ENCODE measurements at regions not wholly inside any gene's neighbourhood (a gene's known extent, or its start where the extent isn't known, plus 50 kb on each side); places are given as distances from the start of the nearest gene placed in this dataset.

DNA sequence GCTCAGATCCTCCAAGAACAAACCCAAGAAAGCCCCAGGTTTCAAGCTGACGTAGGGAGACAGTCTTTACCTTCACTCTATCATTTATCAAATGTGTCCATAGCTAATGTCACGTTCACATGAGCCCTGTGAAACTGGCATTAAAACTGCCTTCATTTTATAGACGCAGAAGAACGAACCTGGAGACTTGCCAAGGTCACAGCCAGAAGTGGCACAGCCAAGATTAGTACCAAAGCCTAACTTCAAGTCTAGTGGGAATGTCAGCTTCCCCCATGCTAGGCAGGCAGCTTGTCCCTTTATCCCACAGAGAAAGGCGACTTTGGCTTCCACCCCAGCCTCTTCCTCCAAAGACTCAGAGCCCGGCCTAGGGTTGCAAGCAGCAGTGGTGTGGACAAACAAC lies 517.2 kb downstream of the SHQ1 start:
- peaks cover 31% of the 10 kb centered on the region; the same call in 1 of the 2 replicates for H3K27me3 ChIP-seq (ENCODE audit: insufficient read depth, low read length)

DNA sequence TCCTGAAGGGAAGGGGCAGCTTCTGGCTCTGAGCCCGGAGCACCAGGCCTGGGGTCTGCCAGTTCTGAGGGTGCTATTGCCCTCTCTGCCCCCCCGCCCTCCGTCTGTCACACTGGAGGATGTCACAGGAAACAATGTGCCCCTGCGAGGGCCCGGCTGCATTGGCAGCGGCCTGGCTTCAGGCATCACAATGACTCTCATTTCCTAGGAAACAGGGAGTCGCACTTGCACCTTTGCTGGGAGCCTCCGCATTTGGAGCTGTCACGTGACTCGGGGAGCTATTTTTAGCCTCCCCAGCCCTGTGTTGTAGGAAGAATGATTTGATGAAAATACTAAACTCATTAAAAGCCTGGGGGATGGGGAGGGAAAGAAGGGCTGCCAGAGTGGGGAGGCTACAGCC lies 518.9 kb downstream of the SHQ1 start:
- H3K27ac ChIP-seq (ENCODE audit: low read length): no peak overlapping the region
- peaks cover 26% of the 10 kb centered on the region; the same call in 1 of the 2 replicates for H3K27me3 ChIP-seq (ENCODE audit: insufficient read depth, low read length)
- H3K9ac ChIP-seq (ENCODE audit: low read depth, low read length): no peak overlapping the region
- H3K36me3 ChIP-seq (ENCODE audit: insufficient read depth, low read depth, low read length): no peaks in the 10 kb centered on the region
- no peaks in the 10 kb centered on the region for H3K9me3 ChIP-seq (ENCODE audit: insufficient read depth, low read depth, low read length)
- H3K4me3 ChIP-seq (ENCODE audit: low read length): no peak overlapping the region
- peaks cover 5% of the 10 kb centered on the region; the same call in 1 of the 2 replicates for H3K4me1 ChIP-seq (ENCODE audit: insufficient read depth, low read length)

More for the DNA sequence above, 517.2 kb downstream of the SHQ1 start:
- no peaks in the 10 kb centered on the region for H3K36me3 ChIP-seq (ENCODE audit: insufficient read depth, low read depth, low read length)
- H3K9me3 ChIP-seq (ENCODE audit: insufficient read depth, low read depth, low read length): no peaks in the 10 kb centered on the region
- no peak overlapping the region for H3K4me3 ChIP-seq (ENCODE audit: low read length)
- no peak overlapping the region for H3K9ac ChIP-seq (ENCODE audit: low read depth, low read length)
- H3K27ac ChIP-seq (ENCODE audit: low read length): no peak overlapping the region
- H3K4me1 ChIP-seq (ENCODE audit: insufficient read depth, low read length): peaks cover 14% of the 10 kb centered on the region

DNA sequence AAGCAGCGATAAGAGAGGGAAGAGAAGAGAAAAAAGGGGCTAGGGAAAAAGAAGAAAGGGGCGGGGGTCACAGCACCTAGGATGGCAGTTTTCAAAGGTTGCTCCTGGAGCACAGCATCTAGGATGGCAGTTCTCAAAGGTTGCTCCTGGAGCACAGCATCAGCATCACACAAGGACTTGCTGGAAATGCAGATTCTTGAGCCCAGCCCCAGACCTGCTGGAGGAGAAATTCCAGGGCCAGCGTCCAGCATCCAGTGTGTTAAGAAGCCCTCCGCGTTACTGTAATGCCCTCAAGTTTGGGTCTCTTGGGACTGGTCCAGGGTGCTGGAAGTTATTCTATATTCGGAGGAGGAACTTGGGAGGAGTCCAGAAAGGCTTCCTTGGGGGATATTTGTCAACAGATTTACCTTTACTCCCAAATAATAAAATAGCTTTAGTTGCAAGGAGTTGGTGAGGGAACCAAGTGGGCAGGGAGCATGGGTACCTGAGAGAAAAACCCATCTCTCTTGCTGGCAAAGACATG lies 519.4 kb downstream of the SHQ1 start:
- Histone ChIP-seq H3K9ac (ENCODE audit: low read depth, low read length) (no peak overlapping the region), H3K9me3 (ENCODE audit: insufficient read depth, low read depth, low read length) (no peaks in the 10 kb centered on the region), H3K4me1 (ENCODE audit: insufficient read depth, low read length) (peaks cover 5% of the 10 kb centered on the region; the same call in 1 of the 2 replicates), H3K27me3 (ENCODE audit: insufficient read depth, low read length) (peaks cover 21% of the 10 kb centered on the region; the same call in 1 of the 2 replicates), H3K27ac (ENCODE audit: low read length) (no peak overlapping the region), H3K36me3 (ENCODE audit: insufficient read depth, low read depth, low read length) (no peaks in the 10 kb centered on the region), H3K4me3 (ENCODE audit: low read length) (no peak overlapping the region)

DNA sequence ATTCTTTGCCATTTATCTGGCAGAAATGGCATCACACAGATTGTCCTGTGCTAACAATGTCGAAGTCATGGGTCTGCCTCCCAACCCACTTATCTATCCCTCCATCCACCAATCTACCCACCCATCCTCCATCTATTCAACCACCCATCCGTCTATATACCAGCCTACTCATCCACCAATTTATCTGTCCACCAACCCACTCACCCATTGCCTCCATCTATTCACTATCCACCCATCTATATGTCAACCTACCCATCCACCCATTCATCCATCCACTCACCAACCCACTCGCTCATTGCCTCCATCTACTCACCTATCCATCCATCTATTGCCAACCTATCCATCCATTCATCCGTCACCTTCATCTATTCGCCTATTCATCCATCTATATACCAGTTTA lies 521.2 kb downstream of the SHQ1 start:
- no peaks in the 10 kb centered on the region for H3K36me3 ChIP-seq (ENCODE audit: insufficient read depth, low read depth, low read length)
- peaks cover 16% of the 10 kb centered on the region; the same call in 1 of the 2 replicates for H3K27me3 ChIP-seq (ENCODE audit: insufficient read depth, low read length)
- H3K4me1 ChIP-seq (ENCODE audit: insufficient read depth, low read length): peaks cover 5% of the 10 kb centered on the region; the same call in 1 of the 2 replicates
- H3K27ac ChIP-seq (ENCODE audit: low read length): no peak overlapping the region
- H3K9ac ChIP-seq (ENCODE audit: low read depth, low read length): no peak overlapping the region
- no peaks in the 10 kb centered on the region for H3K9me3 ChIP-seq (ENCODE audit: insufficient read depth, low read depth, low read length)
- H3K4me3 ChIP-seq (ENCODE audit: low read length): no peak overlapping the region

DNA sequence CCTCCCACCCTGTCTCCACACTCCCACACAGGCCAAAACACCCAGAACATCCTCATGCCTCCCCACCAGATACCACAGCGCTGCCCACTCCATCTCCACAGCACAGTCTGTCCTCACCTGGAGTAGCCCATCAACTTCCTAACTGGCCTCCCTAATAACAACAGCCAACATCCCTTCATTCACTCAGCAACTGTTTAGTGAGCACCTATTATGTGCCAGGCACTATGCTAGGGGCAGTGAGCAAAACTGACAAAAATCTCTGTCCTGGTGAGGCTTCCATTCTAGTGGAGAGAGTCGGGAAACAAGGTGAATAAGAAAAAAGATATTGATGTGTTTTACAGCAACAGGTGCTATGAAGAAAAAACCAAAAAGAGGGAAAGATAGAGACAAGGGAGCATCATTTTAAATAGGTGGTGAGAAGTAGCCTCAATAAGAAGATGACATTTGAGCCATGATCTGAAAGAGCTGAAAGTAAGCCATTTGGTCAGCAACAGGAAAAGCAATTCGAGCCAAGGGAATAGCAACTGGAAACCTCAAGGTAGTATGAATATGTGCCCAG lies 523.9 kb downstream of the SHQ1 start:
- peaks cover 5% of the 10 kb centered on the region; the same call in 1 of the 2 replicates for H3K4me1 ChIP-seq (ENCODE audit: insufficient read depth, low read length)
- no peaks in the 10 kb centered on the region for H3K9me3 ChIP-seq (ENCODE audit: insufficient read depth, low read depth, low read length)
- H3K9ac ChIP-seq (ENCODE audit: low read depth, low read length): no peak overlapping the region
- no peak overlapping the region for H3K4me3 ChIP-seq (ENCODE audit: low read length)
- H3K27me3 ChIP-seq (ENCODE audit: insufficient read depth, low read length): 0 out of 2 replicates have a peak, but pooled peaks cover 5% of the 10 kb centered on the region
- no peaks in the 10 kb centered on the region for H3K36me3 ChIP-seq (ENCODE audit: insufficient read depth, low read depth, low read length)
- H3K27ac ChIP-seq (ENCODE audit: low read length): no peak overlapping the region

DNA sequence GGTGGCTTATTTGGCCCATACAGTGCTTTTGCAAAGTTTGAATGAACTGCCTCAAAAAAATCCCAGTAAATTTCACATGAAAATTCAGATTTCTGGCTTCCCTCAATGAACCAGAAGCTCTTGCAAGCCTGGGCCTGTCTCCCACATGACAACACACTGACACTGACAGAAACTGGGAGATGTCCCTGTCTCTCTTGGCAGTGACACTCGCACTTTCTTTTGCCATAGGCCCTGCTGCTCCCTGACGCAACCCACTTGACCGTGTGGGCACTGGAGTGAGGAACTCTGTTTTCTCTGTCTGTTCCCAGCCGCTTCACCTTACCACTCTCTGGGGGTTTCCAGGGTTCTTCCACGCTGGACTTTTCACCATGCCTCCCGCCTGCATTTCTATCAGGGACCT lies 524.5 kb downstream of the SHQ1 start:
- Histone ChIP-seq H3K4me1 (ENCODE audit: insufficient read depth, low read length) (no peaks in the 10 kb centered on the region; the same call in 1 of the 2 replicates), H3K9ac (ENCODE audit: low read depth, low read length) (no peak overlapping the region), H3K27ac (ENCODE audit: low read length) (no peak overlapping the region), H3K9me3 (ENCODE audit: insufficient read depth, low read depth, low read length) (no peaks in the 10 kb centered on the region), H3K36me3 (ENCODE audit: insufficient read depth, low read depth, low read length) (no peaks in the 10 kb centered on the region), H3K4me3 (ENCODE audit: low read length) (no peak overlapping the region), H3K27me3 (ENCODE audit: insufficient read depth, low read length) (0 out of 2 replicates have a peak, but pooled peaks cover 5% of the 10 kb centered on the region)

DNA sequence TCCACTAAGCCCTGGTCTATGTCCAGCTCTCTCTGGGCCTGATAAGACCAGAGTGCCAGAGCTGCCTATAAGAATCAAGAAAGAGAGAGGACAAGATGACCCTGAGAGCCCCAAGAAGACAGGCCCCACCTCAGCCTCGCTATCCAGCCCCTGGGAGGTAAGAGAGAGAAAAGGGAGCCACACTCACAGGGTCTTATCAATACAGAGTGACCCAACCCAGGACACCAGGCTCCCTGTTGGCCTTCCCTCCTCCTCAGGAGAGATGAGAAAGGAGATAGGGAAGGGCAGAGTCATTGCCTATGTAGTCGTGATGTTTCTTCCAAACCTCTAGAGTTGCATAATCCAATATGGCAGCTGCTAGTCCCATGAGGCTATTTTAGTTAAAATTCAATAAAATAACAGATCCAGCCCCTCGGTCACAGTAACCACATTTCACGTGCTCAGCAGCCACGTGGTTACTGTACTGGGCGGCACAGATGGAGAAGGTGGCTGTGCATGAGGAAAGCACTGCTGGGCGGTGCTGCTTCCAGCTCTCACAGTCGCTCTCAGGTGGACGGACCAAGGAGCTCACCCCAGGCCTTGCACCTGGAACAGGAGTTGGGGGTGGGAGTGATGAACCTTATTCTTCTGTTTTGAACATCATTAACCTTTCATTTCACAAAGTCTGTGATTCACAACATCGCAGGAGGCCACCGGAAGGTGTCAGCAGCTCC lies 525.8 kb downstream of the SHQ1 start:
- no peak overlapping the region for H3K27ac ChIP-seq (ENCODE audit: low read length)
- H3K36me3 ChIP-seq (ENCODE audit: insufficient read depth, low read depth, low read length): no peaks in the 10 kb centered on the region
- H3K9me3 ChIP-seq (ENCODE audit: insufficient read depth, low read depth, low read length): no peaks in the 10 kb centered on the region
- no peaks in the 10 kb centered on the region for H3K4me1 ChIP-seq (ENCODE audit: insufficient read depth, low read length)
- H3K27me3 ChIP-seq (ENCODE audit: insufficient read depth, low read length): no peaks in the 10 kb centered on the region
- no peak overlapping the region for H3K9ac ChIP-seq (ENCODE audit: low read depth, low read length)
- H3K4me3 ChIP-seq (ENCODE audit: low read length): no peak overlapping the region

DNA sequence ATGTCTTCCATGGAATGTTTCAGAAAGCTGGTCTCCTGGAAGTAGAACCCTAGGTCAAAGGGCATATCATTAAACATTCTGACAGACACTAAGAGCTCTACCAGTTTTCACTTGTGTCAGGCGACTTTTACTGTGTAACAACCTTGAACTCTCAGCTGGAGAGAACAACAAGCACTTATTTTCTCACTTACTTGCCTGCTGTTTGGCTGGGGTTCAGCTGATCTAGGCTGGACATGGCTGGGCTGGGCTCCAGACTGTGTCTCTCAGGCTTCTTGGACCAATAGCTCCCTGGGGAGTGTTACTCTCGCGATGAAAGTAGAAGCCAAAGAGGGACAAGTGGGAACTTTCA lies 527.3 kb downstream of the SHQ1 start:
- Histone ChIP-seq H3K4me3 (ENCODE audit: low read length) (no peak overlapping the region), H3K27me3 (ENCODE audit: insufficient read depth, low read length) (no peaks in the 10 kb centered on the region), H3K27ac (ENCODE audit: low read length) (no peak overlapping the region), H3K4me1 (ENCODE audit: insufficient read depth, low read length) (no peaks in the 10 kb centered on the region), H3K9ac (ENCODE audit: low read depth, low read length) (no peak overlapping the region), H3K36me3 (ENCODE audit: insufficient read depth, low read depth, low read length) (no peaks in the 10 kb centered on the region), H3K9me3 (ENCODE audit: insufficient read depth, low read depth, low read length) (no peaks in the 10 kb centered on the region)

DNA sequence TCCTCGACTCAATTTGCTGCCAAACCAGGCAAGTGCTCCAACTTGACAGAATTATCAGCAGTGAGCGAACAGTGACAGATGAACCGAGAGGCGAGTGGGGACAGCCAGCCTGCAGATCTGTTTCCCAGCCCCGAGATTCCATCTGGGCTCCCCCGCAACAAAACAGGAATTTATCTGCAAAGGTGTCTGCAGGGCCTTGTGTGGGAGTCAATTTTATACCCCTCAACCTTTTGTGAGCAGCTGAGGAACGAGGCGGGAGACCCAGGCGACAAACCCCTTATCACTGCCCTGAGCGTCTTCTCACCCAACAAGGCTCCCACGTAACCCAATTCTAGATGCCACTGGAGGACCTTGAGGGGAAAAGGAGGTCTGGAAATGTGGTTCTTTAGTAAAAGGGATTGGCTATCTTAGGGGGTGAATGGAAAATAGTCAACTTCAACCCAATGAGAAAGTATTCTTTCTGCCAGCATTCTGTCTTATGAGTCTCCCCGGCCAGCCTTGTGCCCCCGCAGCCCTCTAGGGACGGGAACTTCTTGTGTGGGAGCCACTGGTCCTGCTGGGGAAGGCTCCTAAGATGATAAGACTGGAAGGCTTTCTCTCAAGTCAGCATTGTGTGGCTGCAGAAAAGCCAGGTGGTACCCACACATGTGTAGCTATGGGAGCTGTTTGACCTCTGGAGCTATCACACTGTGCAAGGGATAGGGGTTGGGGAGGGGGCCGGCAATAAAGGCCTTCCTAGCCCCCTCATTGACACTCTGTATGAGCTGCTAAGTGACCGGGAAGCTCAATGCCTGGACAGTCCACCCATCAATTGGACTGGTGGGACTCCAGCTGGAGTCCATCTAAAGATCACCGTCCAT lies 527.9 kb downstream of the SHQ1 start:
- H3K9me3 ChIP-seq (ENCODE audit: insufficient read depth, low read depth, low read length): no peaks in the 10 kb centered on the region
- no peaks in the 10 kb centered on the region for H3K27me3 ChIP-seq (ENCODE audit: insufficient read depth, low read length)
- no peak overlapping the region for H3K4me3 ChIP-seq (ENCODE audit: low read length)
- H3K4me1 ChIP-seq (ENCODE audit: insufficient read depth, low read length): no peaks in the 10 kb centered on the region
- H3K9ac ChIP-seq (ENCODE audit: low read depth, low read length): no peak overlapping the region
- no peak overlapping the region for H3K27ac ChIP-seq (ENCODE audit: low read length)
- H3K36me3 ChIP-seq (ENCODE audit: insufficient read depth, low read depth, low read length): no peaks in the 10 kb centered on the region

DNA sequence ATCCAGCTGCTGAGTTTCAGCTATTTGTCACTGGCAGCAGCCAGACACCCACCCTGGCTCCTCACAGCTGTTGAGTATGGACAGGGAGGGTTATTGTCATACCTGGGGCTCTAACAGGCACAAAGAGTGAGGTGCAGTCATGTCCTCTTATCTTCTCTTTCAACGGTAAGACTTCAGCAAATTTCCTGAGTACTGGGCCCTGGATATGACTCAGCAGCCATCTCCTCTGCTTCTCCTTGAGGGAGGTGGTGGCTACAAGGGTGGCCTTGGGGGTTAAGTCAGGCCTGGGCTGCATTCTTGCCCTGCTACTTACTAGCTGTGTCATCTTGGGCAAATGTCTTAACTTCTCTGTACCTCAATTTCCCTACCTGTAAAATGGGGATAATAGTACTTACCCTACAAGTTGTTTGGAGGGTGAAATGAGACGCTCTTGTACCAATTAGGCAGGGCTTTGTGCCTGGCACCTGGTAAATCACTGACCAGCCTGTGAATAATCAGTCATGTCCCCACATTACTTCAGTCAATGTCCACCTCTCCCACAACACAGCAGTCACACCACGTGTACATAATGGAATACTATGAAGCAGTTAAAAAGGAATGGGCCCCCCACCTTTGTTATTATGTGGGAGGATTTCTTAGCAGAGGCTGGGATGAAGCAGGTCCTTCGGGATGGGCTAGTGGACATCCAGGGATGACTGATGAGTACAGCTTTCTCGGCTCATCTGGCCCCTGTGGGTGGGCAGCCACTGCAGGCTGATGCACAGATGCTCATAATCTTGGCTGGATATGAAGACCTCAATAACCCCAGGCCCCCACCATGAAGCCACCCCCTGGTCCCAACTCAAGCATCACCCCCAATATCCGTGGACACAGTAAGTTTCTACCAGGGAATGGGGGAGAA lies 528.8 kb downstream of the SHQ1 start:
- no peaks in the 10 kb centered on the region for H3K4me1 ChIP-seq (ENCODE audit: insufficient read depth, low read length)
- no peak overlapping the region for H3K9ac ChIP-seq (ENCODE audit: low read depth, low read length)
- no peak overlapping the region for H3K4me3 ChIP-seq (ENCODE audit: low read length)
- no peak overlapping the region for H3K27ac ChIP-seq (ENCODE audit: low read length)
- no peaks in the 10 kb centered on the region for H3K9me3 ChIP-seq (ENCODE audit: insufficient read depth, low read depth, low read length)
- no peaks in the 10 kb centered on the region for H3K36me3 ChIP-seq (ENCODE audit: insufficient read depth, low read depth, low read length)
- H3K27me3 ChIP-seq (ENCODE audit: insufficient read depth, low read length): no peaks in the 10 kb centered on the region
